Stimulated activated CD4-positive, alpha-beta T cell treated with anti-CD3 and anti-CD28 coated beads, Interleukin-4, amount 100 ng/mL, for 1 hour (primary cell): ENCODE measurements at regions not wholly inside any gene's neighbourhood (a gene's known extent, or its start where the extent isn't known, plus 50 kb on each side); places are given as distances from the start of the nearest gene placed in this dataset.
"Not testable (repeated sequence)": the region's sequence is repeated elsewhere in the genome, so short reads cannot be mapped to it uniquely, and the experiment has no call there.

Experiments
- DNase-seq: peaks from one replicate; pipeline ENCODE4 v3.0.0-alpha.2; 2020

DNA sequence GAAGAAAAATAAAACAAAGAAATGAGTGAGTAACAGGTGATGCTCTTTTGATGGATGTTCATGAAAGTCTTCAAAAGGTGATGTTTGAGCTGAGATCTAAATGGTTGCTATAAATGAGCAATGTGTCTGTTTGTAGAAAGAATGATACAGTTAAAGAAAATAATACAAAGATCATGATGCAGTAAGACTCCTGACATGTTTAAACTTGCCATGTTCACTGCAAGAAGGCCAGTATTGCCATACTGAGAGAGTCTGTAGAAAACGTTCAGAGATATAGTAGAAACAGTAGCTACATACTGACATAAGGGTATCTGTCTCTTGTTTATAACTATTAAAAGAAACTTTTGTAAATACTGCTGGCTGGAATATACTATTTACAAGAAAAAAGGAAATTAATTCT is 1609.2 kb upstream of the ACO1 start:
- DNase-seq, result no peak

GRCh38 chr9:30796764-30797163 is 1587.7 kb upstream of the ACO1 start:
- DNase-seq, result no peak

DNA sequence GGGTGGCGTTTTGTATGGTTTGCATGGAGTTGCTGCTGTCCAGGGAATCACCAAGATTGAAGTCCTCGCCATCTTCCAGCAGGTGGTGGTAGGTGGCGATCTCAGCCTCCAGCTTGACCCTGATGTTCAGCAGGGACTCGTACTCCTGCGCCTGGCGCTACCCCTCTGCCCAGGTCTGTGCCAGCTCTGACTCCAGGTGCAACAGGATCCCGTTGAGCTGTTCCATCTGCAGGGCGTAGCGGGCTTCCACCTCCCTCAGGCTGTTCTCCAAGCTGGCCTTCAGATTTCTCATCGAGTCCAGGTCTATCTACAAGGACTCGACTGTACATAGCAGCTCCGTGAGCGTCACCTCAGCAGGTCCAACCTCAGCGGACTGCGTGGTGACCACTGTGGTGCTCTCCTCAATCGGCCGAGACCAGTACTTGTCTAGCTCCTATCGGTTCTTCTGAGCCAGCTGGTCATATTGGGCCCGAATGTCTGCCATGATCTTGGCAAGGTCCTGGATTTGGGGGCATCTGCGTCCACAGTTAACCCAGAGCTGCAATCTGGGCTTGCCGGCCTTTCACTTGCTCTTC is 1584.8 kb upstream of the ACO1 start:
- no peak for DNase-seq

- no peak for DNase-seq
Observed at GRCh38 chr9:30800421-30800820, 1584.0 kb upstream of the ACO1 start.

DNA sequence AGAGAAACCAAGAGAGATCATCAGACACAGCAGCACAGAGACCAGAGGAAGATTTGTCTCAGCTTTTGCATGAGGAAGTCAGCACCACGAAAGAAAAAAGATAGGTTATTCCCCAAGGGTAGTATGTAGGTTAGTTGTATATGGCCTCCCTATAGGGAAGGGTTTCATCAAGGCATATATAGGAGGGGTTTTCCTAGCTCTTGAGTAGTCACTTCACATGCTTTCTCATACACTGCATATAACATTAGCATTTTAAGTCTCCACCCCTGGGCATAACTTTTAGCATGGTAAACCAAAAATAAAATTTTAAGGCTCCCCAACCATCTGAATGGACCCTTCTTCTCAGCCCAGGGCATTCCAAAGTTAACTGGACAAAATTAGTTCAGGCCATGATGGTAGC is 1571.6 kb upstream of the ACO1 start:
- no peak for DNase-seq

DNA sequence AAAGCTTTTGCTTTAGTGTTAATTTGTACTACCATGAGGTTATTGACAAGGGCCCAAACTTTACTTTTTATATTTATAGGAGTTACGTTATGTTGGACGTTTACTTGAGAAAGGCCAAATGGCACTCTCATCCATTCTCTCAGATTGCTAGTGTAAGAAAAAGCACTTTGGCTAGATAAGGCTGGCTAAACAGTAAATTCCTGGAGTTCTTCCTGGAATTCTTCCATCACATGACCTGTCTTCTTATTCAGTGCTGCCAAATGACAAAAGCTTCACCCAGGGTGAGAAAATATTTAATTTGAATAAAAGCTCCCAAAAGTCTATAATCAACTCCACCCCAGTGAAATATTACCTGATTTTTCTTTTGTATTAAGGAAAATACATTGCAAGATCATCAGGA is 1568.9 kb upstream of the ACO1 start:
- no peak for DNase-seq

- no peak for DNase-seq
Observed at GRCh38 chr9:30845136-30845535, 1539.3 kb upstream of the ACO1 start.

DNA sequence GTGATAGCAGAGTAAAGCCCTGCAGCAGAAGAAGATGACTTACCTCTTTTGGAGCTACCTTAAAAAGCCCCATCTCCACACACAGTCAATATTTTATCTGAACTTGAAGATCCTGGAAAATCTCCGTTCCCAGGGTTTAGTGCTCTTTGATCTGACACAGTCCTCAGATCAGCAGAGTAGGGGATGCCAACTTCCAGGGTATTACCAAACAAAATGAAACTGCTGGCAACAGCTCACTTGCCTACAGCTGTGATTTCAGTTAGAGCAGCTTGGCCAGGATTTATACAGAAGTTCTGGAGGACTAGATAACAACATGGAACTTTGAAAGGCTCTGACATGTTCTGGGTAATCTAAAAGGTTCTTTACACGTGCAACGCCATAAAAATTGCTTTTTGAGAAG is 1537.8 kb upstream of the ACO1 start:
- no peak for DNase-seq

DNA sequence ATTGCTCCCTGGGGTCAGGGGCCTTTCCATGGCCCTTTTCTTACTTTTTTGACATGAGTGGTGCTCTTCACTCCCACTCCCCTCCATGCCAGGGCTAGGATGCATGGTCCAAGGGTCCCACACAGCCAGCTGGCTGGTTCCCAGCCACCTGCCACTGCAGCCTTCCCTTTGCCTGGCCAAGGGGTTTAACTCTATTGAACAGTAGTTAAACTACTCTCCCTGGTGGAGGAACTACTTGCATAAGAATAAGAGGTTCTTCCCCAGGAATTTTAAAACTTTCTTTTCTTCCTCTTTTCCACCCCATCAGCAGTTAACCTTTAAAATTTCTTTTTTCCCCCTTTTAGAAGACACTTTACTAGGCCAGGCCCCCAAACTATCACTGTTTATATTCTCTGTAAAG is 1532.8 kb upstream of the ACO1 start:
- DNase-seq, result no peak

GRCh38 chr9:30900706-30901105 is 1483.7 kb upstream of the ACO1 start:
- no peak for DNase-seq

GRCh38 chr9:30913331-30913730 is 1471.1 kb upstream of the ACO1 start:
- DNase-seq, result no peak

GRCh38 chr9:30915451-30915850 is 1469.0 kb upstream of the ACO1 start:
- no peak for DNase-seq

- no peak for DNase-seq
Observed at GRCh38 chr9:30925126-30925525, 1459.3 kb upstream of the ACO1 start.

DNA sequence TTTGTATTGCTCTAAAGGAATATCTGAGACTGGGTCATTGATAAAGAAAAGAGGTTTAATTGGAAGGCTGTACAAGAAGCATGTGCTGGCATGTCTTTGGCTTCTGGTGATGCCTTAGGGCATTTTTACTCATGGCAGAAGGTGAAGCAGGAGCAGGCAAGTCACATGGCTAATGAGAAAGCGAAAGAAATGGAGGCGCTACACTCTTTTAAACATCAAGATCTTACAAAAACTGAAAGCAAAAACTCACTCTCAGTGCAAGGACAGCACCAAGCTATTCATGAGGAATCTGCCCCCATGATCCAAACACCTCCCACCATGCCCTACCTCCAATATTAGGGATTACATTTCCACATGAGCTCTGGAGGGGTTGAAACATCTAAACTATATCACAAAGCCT is 1458.8 kb upstream of the ACO1 start:
- no peak for DNase-seq

DNA sequence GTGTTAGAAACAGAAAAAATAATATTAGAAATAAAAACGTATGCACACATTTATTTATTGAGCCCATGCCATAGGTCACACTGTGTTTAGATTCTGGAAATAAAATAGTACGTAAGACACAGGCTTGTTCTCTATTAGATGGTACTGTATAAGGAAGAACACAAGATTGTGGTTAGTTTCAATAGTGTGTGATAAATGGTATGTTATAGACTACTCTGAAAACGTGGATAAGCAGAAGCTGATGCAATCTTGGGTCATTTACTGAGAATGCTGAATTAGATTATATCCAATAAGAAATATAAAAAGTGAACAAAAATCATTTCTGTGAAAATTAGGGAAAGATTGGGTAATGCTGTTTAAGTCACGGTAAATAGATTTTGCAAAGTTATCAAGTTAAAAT is 1456.4 kb upstream of the ACO1 start:
- no peak for DNase-seq

DNA sequence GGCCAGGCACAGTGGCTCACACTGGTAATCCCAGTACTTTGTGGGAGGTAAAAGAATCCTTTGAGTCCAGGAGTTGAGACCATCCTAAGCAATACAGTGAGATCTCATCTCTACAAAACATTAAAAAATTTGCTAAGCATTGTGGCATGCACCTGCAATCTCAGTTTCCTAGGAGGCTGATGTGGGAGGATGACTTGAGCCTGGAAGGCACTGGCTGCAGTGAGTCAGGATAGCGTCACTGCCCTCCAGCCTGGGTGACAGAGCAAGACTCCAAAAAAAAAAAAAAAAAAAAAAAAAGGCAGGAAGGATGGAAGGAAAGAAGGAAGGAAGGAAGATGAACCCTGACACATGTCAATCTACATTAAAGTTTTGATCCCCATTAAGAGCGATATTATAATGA is 1452.2 kb upstream of the ACO1 start:
- DNase-seq, result no peak

GRCh38 chr9:30935730-30936129 is 1448.7 kb upstream of the ACO1 start:
- no peak for DNase-seq

DNA sequence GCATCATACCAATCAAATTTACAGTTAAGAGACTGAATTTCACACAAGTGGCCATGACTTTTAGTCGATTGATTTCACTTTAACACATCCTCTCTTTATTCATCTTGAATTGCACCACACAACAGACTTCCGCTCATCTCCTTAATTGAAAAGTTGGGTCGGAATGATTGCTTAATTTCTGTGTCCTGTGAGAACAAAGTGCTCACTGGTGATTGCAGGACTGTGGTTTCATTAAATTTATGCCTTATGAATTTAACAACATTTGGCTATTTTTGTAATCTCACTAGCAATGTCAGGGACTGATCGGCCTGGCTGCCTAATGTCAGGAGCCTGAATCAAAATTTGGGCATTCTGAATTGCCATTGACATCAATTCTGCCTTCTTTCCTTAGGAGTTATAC is 1447.3 kb upstream of the ACO1 start:
- no peak for DNase-seq

- DNase-seq, result not testable (repeated sequence)
Observed at GRCh38 chr9:30942852-30943251, 1441.6 kb upstream of the ACO1 start.

GRCh38 chr9:30943446-30944224 is 1440.8 kb upstream of the ACO1 start:
- no peak for DNase-seq

DNA sequence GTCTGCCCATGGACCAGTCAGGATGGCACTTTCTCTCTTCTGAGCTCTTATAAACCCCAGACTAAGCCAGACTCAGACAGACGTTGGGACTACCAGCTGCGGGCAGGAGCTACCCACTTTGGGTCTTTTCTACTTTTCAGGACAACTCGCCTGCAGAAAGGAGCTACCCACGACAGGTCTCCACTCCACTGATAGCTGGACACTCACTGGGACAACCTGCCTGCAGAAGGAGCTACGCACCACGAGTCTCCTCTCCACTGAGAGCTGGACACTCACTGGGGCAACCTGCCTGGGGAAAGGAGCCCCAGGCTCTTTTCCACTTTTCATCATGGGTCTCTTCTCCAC is 1440.2 kb upstream of the ACO1 start:
- no peak for DNase-seq

DNA sequence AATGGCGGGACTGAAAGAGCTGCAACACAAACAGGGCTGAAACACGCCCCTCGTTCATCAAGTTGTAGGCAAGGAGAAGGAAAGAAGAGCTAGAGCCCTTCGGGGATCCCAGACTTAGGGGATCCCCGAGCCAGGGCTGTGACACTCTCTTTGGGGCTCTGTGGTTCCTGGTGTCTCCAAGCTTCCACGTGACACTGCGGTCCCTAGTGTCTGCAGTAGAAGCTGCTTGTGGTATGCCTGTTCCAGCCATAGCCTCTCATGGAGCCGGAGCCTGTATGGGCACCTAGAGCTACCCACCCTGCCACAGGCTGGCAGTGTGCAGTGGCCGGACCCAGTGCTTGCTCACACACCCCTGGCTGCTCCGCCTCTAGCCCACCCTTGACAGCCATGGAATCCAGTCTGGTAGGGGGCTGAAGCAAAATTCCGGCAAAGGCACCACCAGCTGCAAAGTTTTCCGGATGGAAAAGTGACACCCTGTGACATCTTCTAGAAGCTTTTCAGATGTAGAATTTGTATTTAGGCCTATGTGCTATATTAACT is 1439.6 kb upstream of the ACO1 start:
- no peak for DNase-seq

GRCh38 chr9:30964332-30964731 is 1420.1 kb upstream of the ACO1 start:
- DNase-seq, result no peak

GRCh38 chr9:30967476-30967875 is 1417.0 kb upstream of the ACO1 start:
- DNase-seq, result no peak

GRCh38 chr9:30970186-30970585 is 1414.3 kb upstream of the ACO1 start:
- no peak for DNase-seq
